ENCODE measurements at regions not wholly inside any gene's neighbourhood (a gene's known extent, or its start where the extent isn't known, plus 50 kb on each side); places are given as distances from the start of the nearest gene placed in this dataset.
"Not testable (repeated sequence)": the region's sequence is repeated elsewhere in the genome, so short reads cannot be mapped to it uniquely, and the experiment has no call there.

DNA sequence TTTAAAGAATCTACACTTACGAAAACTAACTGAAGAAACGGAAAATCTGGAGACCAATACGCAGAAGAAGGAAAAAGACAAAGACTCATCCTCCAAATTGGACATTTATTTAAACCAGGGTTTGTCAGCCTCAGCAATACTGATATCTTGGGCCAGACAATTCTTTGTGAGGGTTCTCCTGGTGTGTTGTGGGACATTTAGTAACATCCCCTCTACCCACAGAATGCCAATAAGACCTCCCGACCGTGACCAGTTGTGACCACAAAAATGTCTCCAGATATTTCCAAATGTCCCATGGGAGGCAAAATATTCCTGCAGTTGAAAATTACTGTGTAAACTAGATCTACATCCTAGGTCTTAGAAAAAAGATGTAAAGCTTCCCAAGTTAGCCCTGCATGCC, 50.3 kb upstream of the ZSCAN2 start:
- DNase-seq: not testable (repeated sequence)

All from right forelimb (tissue), 1 donor.